Right kidney (tissue), 1 donor: ENCODE measurements at regions not wholly inside any gene's neighbourhood (a gene's known extent, or its start where the extent isn't known, plus 50 kb on each side); places are given as distances from the start of the nearest gene placed in this dataset.
A peak's percentile ranks its signal among the peaks of the same experiment; 100 is the strongest.
"Not testable (repeated sequence)": the region's sequence is repeated elsewhere in the genome, so short reads cannot be mapped to it uniquely, and the experiment has no call there.

ENCODE experiments used
- DNase-seq: peaks from one replicate; pipeline ENCODE4 v3.0.0-alpha.2; 2016

GRCh38 chr18:6525604-6526003, 110.9 kb upstream of the L3MBTL4 start:
- no peak for DNase-seq

DNA sequence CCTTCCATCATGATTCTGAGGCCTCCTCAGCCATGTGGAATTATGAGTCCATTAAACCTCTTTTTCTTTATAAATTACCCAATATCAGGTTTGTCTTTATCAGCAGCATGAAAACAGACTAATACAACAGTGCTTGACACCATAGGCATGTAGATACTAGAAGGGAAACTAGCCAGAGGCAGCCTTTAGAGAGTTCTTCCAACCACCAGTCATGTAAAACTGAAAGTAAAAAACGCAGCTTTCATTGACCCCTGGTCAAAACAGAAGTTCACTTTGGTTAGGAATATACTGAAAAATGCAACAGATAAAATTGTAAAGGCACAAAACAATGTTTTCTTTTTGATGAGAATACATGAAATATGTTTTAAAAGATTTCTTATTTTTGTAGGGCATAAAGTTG, 122.8 kb upstream of the L3MBTL4 start:
- DNase-seq: no peak

DNA sequence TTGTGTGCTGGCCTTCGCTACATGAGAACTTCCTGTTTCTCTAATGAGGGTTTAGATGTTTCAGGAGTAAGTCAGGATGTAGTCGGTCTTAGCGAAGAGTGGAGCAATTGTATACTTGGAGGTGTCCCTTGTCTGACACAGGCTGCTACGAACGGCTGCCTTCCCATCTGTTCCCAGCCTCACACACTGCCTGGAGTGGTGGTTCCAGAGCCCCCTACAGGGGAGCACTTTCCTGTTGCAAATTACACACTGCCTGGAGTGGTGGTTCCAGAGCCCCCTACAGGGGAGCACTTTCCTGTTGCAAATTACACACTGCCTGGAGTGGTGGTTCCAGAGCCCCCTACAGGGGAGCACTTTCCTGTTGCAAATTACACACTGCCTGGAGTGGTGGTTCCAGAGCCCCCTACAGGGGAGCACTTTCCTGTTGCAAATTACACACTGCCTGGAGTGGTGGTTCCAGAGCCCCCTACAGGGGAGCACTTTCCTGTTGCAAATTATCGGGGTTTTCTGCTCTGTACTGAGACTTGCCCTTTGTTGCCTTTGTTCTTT, 126.5 kb upstream of the L3MBTL4 start:
- not testable (repeated sequence) for DNase-seq

DNA sequence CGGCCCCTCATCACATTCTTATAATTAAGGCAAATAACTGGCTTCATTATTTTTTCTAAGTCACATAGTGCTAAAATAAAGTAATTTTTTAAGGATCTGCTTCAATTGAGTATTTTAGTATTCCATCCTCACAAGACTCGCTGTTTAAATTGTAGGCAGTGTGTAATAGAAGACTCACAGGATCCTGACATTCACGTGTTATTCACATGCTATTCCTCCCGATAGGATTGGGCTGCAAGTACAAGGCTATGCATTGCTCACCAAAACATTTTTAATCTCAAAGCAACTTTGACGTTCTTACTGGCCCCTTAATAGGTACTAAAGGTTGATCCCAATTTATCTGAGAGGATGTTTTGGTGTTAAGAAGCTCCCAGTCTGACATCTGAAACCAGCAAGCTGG, 127.6 kb upstream of the L3MBTL4 start:
- DNase-seq: no peak

DNA sequence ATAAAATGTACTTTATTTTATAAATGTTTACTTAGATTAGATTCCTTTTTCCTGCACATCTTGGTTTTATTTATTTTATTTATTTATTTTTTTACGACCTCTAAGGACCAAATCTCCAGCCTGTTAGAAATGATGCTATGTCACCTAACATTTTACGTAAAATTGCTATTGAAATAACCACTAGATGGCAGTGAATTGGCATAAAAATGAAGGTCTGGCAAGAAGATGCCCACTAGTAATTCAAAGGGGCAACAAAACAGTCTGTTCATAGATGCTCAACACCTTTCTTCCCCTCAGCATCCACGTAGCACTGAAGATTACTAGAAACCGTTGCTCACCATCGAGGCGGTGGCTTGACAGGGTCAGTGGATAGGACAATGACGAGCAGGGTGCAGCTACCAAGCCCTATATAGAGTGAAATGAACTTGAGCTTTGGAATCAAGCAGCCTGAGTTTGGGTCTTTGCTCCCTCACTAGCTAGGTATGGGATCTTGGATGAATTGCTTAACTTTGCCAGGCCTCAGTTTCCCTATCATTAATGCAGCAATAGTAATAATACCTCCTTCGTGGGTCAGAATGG, 128.7 kb upstream of the L3MBTL4 start:
- no peak for DNase-seq

DNA sequence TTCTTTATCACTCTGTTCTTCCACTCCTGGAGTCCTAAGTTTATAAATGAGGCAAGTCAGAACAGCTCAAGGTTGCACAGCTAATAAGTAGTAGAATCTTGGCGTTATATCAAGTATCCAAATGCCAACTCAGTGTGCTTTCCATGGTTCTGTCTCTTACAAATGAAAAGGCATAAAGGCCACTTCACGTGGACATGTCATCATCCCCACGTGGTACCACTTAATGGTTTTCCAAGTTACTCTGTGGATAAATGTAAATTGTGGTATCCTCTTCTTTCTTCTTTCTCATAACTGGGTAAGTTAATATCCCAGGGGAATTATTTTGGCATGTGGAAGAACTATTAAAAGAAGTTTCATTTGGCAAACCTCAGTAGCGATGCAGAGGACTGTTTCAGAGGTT, 131.5 kb upstream of the L3MBTL4 start:
- no peak for DNase-seq

GRCh38 chr18:6547476-6547875, 132.8 kb upstream of the L3MBTL4 start:
- DNase-seq: no peak

GRCh38 chr18:6553234-6553900, 138.7 kb upstream of the L3MBTL4 start:
- DNase-seq: no peak

GRCh38 chr18:6557057-6557769, 142.5 kb upstream of the L3MBTL4 start:
- no peak for DNase-seq

DNA sequence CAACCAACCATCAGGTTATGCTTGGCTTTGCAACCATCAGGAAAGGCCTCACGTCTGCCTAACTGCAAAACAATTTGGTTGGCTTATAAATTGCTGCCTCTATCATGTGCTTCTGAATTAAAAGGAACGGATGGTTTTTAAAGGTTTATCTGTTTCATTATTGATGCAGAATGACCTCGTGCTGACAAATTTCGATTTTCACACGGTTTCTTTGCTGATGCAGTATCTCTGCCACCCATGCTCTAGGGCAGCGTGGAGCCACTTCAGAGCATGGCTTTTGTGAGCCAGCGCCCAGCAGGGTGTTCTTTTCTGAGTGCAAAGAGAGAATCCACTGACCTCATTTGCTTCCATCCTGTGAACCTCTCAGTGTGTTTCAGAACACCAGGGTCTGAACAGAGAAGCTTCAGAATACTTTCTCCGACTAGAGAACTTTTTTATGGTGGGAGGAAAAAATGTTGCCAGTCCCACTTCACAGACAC, 143.1 kb upstream of the L3MBTL4 start:
- DNase-seq: no peak

- no peak for DNase-seq
These were observed 143.9 kb upstream of the L3MBTL4 start for GRCh38 chr18:6558446-6559156.

DNA sequence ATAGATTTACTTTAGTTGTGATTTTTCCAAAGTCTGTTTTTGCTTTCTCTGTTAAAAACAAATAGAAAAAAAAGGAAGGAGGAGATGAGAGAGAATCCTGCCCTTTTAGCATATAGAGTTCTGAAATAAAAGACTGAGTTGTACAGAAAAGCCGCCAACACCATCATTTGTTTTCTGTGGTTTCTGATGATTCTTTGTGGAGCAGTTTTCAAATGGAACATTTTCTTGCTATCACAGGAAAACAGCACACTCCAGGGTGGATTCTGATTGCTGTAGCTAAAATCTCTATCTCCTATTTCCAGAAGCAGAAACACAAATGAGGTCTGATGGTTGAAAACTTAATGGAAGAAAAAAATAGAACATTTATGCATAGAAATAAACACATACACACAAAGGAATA, 144.6 kb upstream of the L3MBTL4 start:
- no peak for DNase-seq

DNA sequence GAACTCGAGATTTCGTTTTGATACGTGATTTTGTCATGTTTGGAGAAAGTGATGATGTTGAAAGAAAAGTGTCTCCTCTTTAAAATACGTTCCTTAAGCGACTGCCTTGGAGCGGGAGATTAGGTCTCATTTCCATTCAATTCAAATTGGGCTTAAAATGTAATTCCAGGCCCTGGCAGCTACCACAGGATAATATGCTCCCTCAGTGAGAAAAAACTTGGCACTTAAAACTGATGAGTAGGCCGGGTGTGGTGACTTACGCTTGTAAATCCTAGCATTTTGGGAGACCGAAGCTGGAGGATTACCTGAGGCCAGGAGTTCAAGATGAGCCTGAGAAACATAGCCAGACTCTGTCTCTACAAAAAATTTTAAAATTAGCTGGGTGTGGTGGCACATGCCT, 146.3 kb upstream of the L3MBTL4 start:
- no peak for DNase-seq

DNA sequence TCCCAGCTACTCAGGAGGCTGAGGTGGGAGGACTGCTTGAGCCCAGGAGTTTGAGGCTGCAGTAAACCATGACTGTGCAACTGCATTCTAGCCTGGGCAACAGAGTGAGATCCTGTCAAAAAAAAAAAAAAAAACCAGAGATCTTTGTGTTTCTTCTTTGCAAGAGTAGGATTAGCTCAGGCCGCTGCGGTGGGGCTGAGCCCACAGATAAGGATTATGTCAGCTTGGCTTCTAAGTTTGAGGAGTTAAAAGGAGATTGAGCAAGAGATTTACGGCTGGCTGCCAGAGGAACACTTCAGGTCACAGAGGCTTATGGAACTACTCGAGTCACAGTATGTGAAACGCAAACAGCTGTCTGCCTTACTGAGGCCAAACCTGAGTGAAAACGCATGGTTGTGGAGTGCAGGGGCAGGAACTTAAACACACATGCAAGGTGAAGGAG, 146.7 kb upstream of the L3MBTL4 start:
- no peak for DNase-seq

GRCh38 chr18:6561862-6562291, 147.2 kb upstream of the L3MBTL4 start:
- DNase-seq: peak; percentile 42

- no peak for DNase-seq
These were observed 149.2 kb upstream of the L3MBTL4 start for GRCh38 chr18:6563896-6564295.

- no peak for DNase-seq
These were observed 150.5 kb upstream of the L3MBTL4 start for GRCh38 chr18:6564950-6565814.

DNA sequence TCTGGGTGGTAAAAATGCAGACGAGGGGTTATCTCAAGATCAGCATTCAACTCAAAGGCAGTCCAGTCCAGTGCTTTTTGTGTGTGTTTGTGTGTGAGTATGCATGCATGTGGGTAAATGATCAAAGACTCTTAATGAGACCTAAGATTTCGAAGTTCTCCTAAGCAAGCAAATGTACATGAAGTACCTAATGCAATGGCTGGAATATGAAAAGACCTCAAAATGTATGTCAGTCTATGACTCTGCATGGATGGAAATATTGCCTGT, 151.0 kb upstream of the L3MBTL4 start:
- no peak for DNase-seq

DNA sequence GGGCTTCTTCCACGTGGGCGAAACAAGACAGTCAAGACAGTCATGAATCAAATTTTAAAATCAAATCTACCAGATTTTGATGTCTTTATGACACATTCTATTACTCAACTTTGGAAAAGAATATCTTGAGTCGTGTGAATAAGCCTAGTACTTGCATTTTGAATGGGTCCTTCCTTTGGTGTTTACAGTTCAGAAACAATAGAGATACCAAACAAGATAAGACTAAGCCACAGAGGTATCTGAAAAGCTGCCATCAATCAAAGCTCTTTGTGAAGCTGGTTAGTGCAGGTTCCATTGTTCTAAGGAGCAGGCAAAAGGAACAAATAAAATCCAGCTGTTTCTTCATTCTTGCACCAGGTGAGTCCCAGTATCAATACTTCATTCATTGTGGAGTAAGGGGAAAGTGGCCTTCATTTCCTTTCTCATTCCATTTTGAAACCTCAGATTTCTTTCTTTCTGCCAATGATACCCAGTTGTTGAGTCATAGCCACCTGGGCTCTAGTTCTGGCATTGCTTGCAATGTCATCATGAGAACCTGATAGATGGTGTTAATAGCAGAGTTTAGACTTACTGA, 151.7 kb upstream of the L3MBTL4 start:
- DNase-seq: no peak

GRCh38 chr18:6569813-6570212, 155.1 kb upstream of the L3MBTL4 start:
- DNase-seq: no peak

DNA sequence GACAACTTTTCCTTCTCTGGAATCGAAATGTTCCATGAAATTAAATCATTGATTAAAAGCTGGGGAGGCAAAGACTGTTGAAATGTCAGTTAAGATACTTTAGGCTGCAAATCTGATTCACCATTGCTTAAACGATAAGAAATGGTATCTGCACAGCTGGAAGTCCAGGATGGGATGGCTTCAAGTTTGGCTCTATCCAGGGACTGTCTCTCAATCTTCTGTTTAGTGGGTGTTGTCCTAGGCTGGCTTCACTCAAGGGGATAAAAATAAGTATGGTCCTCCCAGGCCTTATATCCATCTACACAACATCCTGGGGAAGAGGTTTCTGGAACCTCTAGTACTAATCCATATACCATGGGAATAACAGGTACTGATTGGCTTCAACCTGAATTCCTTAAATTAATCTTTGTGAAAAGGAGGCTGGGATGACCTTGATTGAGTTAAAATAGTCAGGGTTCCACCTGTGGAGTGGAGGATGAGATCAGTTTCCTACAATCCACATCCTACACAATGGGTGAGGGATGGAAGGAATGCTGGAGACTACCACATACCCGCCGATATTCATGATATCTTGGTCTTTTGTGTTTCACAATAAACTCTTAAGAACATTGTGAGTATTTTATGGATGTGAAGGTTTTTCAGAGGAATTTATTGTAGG, 156.0 kb upstream of the L3MBTL4 start:
- DNase-seq: no peak
